ENCODE measurements at regions not wholly inside any gene's neighbourhood (a gene's known extent, or its start where the extent isn't known, plus 50 kb on each side); places are given as distances from the start of the nearest gene placed in this dataset.

DNA sequence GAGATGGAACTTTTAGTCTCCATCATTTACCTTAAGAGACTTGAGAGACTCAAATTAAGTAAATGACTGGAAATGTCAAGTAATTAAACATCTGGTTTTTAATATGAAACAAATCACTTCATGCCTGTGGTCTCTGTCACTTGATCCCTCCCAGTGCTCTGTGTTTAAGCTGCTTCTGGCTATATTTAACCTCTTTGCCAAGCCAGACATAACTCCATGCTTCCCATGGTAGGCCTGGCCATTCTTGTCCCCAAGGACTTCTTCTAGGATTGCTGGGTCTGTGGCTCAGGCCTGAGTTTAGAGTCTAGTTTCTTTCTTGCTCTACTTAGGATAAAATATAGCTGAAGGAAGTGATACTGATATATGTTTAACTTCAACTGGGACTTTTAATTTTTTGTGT is 1013.6 kb downstream of the FLRT2 start:
- no peak overlapping the region for H3K4me3 ChIP-seq
- H3K9ac ChIP-seq, result no peak overlapping the region
- H3K9me3 ChIP-seq (replicated peaks in 1 of 11), result no peaks in the 10 kb centered on the region
- no peaks in the 10 kb centered on the region for H3K4me1 ChIP-seq
- H3K4me2 ChIP-seq, result no peak overlapping the region
- H3K36me3 ChIP-seq, result no peaks in the 10 kb centered on the region
- H4K20me1 ChIP-seq, result no peaks in the 10 kb centered on the region
- H3K27ac ChIP-seq, result no peak overlapping the region
- no peak for TF ChIP-seq Cebpa-rat (IDR thresholded peaks at IDR 0.05)
- no peaks in the 10 kb centered on the region for H3K27me3 ChIP-seq

DNA sequence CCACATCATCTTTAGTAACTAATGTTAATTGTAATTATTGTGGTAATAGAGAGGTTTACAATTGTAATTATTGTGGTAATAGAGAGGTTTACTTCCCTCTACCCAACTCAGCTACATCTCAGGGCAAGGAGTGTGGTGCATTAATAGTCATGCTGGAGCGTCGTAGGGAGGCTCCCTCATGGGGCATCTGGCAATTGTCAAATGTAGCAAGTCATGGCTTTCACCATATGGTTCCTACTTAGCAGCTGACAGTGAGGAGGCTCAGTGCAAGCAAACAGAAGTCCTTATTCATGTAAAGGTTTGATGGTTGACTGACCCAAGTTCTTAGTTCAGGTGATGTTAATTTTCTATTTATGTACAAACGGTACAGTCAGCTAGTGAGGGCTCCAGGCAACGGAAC is 1012.0 kb downstream of the FLRT2 start:
- H3K9ac ChIP-seq, result no peak overlapping the region
- H3K27ac ChIP-seq, result no peak overlapping the region
- no peaks in the 10 kb centered on the region for H4K20me1 ChIP-seq
- no peaks in the 10 kb centered on the region for H3K4me1 ChIP-seq
- no peak overlapping the region for H3K4me3 ChIP-seq
- H3K27me3 ChIP-seq, result no peaks in the 10 kb centered on the region
- no peaks in the 10 kb centered on the region for H3K9me3 ChIP-seq (replicated peaks in 1 of 11)
- H3K4me2 ChIP-seq, result no peak overlapping the region
- TF ChIP-seq Cebpa-rat (IDR thresholded peaks at IDR 0.05), result no peak
- no peaks in the 10 kb centered on the region for H3K36me3 ChIP-seq

DNA sequence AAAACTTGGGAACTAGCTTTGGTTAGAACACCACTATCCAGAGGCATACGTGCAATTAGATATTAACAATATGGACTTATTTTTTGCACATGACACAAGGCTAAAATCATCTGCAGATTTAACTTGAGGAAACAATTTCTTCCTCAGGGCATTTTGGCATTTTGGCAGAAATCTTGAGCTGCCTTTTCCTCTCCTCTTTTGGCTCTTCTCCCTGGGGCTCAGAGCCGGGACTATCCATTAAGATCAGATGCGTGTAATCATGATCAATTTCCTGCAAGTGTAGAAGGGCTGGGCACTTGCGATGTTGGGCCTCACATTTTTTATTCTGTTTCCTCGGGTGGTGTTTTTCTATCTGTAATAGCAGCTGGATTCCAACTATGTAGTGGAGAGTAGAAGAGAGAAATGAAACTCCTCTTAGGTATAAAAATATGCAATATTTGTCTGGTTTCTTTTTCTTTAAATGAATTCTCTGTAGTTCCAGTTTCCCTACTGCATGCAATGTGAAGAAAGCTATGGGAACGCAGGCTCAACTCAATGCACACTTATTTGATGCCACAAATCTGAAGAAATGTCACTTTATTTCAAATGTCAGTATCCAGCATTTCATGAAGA is 1010.8 kb downstream of the FLRT2 start:
- Histone ChIP-seq H4K20me1 (no peaks in the 10 kb centered on the region), H3K4me2 (no peak overlapping the region), H3K36me3 (no peaks in the 10 kb centered on the region), H3K27me3 (no peaks in the 10 kb centered on the region), H3K4me1 (no peaks in the 10 kb centered on the region), H3K9ac (no peak overlapping the region), H3K4me3 (no peak overlapping the region), H3K9me3 (replicated peaks in 1 of 11) (no peaks in the 10 kb centered on the region), H3K27ac (no peak overlapping the region)
- TF ChIP-seq Cebpa-rat (IDR thresholded peaks at IDR 0.05), result no peak

DNA sequence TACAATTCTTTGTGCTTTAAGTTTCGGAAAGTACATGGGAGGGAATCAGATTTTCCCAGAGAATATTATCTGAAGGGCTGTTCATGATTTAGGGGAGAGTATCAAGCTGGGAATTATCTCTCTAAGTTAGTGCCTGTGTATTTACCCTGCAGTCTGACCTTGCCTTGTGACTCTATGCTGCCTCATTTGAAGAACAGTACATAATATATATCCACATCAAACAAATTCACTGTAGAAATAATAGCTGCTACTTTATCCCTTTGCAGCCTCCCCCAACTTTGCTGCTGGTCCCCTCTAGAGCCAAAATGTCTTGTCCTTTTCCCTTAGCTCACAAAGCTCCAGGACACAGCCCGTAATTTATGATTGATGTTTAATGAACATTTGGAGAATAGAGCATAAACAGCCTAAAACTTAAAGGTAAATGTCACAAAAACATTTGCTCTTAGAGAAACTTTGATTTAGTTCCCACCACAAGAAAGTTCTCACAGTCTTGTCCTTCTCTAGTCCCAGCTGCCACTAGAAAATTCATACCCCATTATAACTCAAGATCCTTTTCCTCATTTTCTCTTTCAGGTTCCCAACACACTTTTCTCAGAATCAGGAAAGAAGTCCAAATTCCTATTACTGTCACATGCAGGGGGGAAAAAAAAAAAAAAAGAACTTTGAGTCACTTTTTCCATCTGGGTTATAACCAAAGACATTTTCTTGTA is 1009.6 kb downstream of the FLRT2 start:
- H3K4me2 ChIP-seq, result no peak overlapping the region
- TF ChIP-seq Cebpa-rat (IDR thresholded peaks at IDR 0.05), result no peak

DNA sequence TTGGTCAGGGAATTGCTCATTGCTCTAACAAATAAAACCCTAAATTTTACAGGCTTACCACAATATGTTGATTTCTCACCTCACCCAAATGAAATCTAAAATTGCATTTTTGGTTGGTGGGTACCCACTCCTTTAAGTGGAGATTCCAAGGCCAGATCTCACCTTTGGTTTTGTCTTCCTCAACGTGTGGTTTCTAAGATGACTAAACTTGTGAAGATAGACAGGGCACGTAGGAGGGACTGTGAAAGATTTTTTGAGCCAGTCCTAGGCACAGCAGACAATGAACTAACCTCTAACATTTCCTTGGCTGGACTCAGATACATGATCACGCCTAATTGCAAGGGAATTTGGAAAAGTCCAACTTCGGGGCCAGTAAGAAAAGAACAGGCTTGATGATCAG is 1003.9 kb downstream of the FLRT2 start:
- Histone ChIP-seq H3K9me3 (replicated peaks in 1 of 11) (no peaks in the 10 kb centered on the region), H3K4me1 (no peaks in the 10 kb centered on the region), H3K4me3 (no peak overlapping the region), H3K27me3 (no peaks in the 10 kb centered on the region), H3K36me3 (no peaks in the 10 kb centered on the region), H3K9ac (no peak overlapping the region), H3K27ac (no peak overlapping the region), H4K20me1 (no peaks in the 10 kb centered on the region), H3K4me2 (no peak overlapping the region)
- TF ChIP-seq Cebpa-rat (IDR thresholded peaks at IDR 0.05), result no peak

More for the DNA sequence above, 1009.6 kb downstream of the FLRT2 start:
- H3K36me3 ChIP-seq, result no peaks in the 10 kb centered on the region
- H3K9me3 ChIP-seq (replicated peaks in 1 of 11), result no peaks in the 10 kb centered on the region
- H3K4me3 ChIP-seq, result no peak overlapping the region
- H3K27ac ChIP-seq, result no peak overlapping the region
- H3K4me1 ChIP-seq, result no peaks in the 10 kb centered on the region
- no peaks in the 10 kb centered on the region for H4K20me1 ChIP-seq
- no peak overlapping the region for H3K9ac ChIP-seq
- no peaks in the 10 kb centered on the region for H3K27me3 ChIP-seq

DNA sequence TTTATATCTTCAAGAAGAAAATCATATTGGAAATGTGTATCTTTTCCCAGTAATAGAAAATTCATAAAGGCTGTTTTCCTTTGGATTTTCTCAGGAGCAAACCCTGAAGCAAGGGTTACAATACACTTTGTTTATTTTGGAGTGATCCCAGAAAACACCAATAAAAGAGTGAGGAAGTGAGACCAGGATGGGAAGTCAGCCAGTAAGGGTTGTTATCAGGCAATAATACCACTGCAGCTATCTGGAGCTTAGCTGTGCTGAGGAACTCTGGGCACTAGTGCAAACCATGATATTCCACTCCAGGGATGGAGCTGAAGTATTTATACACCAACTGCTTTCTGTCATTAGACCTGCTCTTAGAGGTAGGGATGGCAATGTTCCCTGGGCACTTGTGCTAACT is 1002.3 kb downstream of the FLRT2 start:
- Histone ChIP-seq H3K9me3 (replicated peaks in 1 of 11) (no peaks in the 10 kb centered on the region), H3K9ac (no peak overlapping the region), H3K4me1 (no peaks in the 10 kb centered on the region), H4K20me1 (no peaks in the 10 kb centered on the region), H3K36me3 (no peaks in the 10 kb centered on the region), H3K4me2 (no peak overlapping the region), H3K27me3 (no peaks in the 10 kb centered on the region), H3K27ac (no peak overlapping the region), H3K4me3 (no peak overlapping the region)
- no peak for TF ChIP-seq Cebpa-rat (IDR thresholded peaks at IDR 0.05)

DNA sequence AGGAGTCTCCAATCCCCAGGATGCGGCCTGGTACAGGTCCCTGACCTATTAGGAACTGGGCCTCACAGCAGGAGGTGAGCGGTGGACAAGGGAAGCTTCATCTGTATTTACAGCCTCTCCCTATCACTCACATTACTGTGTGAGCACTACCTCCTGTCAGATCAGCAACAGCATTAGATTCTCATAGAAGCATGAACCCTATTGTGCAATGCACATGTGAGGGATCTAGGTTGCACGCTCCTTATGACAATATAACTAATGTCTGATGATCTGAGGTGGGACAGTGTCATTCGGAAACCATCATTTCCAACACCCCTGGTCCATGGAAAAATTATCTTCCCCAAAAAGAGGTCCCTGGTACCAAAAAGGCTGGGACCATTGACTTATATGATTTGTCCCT is 1000.5 kb downstream of the FLRT2 start:
- TF ChIP-seq Cebpa-rat (IDR thresholded peaks at IDR 0.05), result peak in 1 of 11 experiments; percentile 44; a peak in 1 of 22 replicates
- Histone ChIP-seq H3K9ac (no peak overlapping the region), H3K27me3 (no peaks in the 10 kb centered on the region), H3K9me3 (replicated peaks in 1 of 11) (no peaks in the 10 kb centered on the region), H3K36me3 (no peaks in the 10 kb centered on the region), H3K4me3 (no peak overlapping the region), H3K27ac (no peak overlapping the region), H3K4me1 (no peaks in the 10 kb centered on the region), H3K4me2 (no peak overlapping the region), H4K20me1 (no peaks in the 10 kb centered on the region)

DNA sequence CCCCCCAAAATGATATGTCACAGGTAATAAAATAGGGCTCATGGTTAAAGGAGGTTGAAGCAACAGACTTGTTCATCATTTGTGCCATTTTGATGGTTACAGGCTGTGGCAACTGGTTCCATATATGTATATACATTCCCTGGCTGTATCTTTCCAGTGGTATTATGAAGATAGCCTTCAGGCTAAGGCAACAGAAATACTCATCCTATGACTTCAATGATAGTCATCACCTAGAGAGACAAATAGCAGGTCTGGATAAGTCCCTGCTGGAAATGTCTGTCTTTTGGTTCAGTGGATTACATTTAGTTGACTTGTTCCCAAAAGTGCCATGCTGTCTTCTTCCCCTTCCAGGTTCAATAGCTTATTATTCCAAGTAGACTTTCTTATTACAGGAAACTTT is 997.4 kb downstream of the FLRT2 start:
- Histone ChIP-seq H3K36me3 (no peaks in the 10 kb centered on the region), H3K4me3 (no peak overlapping the region), H4K20me1 (no peaks in the 10 kb centered on the region), H3K4me1 (no peaks in the 10 kb centered on the region), H3K4me2 (no peak overlapping the region), H3K27me3 (no peaks in the 10 kb centered on the region), H3K27ac (no peak overlapping the region), H3K9ac (no peak overlapping the region), H3K9me3 (replicated peaks in 1 of 11) (no peaks in the 10 kb centered on the region)
- TF ChIP-seq Cebpa-rat (IDR thresholded peaks at IDR 0.05), result no peak

DNA sequence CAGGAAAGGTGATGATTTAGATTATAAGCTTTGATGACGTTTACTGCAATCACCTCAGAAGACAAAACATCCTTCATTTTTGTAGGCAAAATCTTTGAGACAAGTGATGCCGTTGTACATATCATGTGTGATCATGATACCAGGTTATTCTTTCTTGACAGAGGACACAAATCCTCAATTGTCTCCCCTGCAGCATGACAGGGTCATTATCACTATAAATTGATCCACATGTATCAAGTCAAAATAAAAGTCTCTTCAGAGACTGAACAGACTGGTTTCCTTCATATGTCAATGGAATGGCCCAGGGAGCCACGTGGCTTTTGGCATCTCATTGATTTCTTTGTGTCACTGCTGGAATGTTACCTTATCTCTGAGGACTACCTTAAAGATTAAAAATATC is 995.7 kb downstream of the FLRT2 start:
- Histone ChIP-seq H3K36me3 (no peaks in the 10 kb centered on the region), H3K4me2 (no peak overlapping the region), H3K27ac (no peak overlapping the region), H3K9me3 (replicated peaks in 1 of 11) (no peaks in the 10 kb centered on the region), H4K20me1 (no peaks in the 10 kb centered on the region), H3K9ac (no peak overlapping the region), H3K27me3 (no peaks in the 10 kb centered on the region), H3K4me1 (no peaks in the 10 kb centered on the region), H3K4me3 (no peak overlapping the region)
- no peak for TF ChIP-seq Cebpa-rat (IDR thresholded peaks at IDR 0.05)

DNA sequence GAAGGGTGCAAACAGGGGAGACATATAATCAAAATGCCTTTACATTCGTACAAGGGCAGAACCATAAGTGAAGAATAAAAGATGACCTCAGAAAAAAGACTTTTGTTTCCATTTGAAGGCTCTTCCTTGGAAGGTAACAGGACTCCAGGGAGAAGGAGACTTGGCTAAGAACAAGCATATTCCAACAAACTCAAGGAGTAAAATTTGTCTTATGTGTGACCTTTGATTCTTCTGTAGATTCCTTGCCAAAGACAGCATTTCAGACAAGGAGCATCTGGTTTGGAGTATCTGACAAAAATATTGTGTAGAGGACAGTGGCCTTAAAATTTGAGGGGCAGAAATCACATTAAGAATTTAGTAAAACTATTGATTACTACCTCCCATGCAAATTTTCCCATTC is 991.9 kb downstream of the FLRT2 start:
- Histone ChIP-seq H3K4me3 (no peak overlapping the region), H3K9ac (no peak overlapping the region), H3K27ac (no peak overlapping the region), H3K4me1 (peaks cover 0 to 6% (median 0%) of the 10 kb centered on the region in 10 experiments; a peak in 3 of 20 replicates), H3K9me3 (replicated peaks in 1 of 11) (no peaks in the 10 kb centered on the region), H4K20me1 (no peaks in the 10 kb centered on the region), H3K27me3 (no peaks in the 10 kb centered on the region), H3K4me2 (no peak overlapping the region), H3K36me3 (no peaks in the 10 kb centered on the region)
- TF ChIP-seq Cebpa-rat (IDR thresholded peaks at IDR 0.05), result no peak
